ENCODE measurements at regions not wholly inside any gene's neighbourhood (a gene's known extent, or its start where the extent isn't known, plus 50 kb on each side); places are given as distances from the start of the nearest gene placed in this dataset.

DNA sequence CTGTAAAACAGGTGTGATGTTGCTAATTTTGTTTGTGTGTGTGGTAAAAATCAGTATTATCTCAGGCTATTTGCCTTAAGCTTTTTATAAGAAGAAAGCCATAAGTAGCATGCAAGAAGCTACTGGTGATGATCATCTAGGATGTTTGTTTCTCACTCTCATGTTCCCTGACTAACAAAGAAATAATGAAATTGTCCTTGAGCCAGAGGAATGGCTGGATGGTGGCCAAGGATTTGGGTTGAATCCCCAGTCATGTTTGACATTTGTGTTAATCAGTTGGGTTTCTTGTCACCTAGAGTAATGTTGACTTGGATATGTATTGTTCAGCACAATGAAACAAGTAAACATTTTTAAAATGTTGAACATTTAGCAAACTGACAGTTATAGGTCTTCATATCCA is 496.8 kb upstream of the ZEB2 start:
- ChIA-PET CTCF (no interaction called here), POLR2A (no interaction called here)
- Mint-ChIP-seq H3K27ac (no peak overlapping the region), H3K36me3 (ENCODE audit: low read depth) (no peaks in the 10 kb centered on the region), H3K27me3 (no peaks in the 10 kb centered on the region), H3K4me3 (no peak overlapping the region), H3K9me3 (no peaks in the 10 kb centered on the region), H3K4me1 (peaks cover under 1% of the 10 kb centered on the region)
- no peak for DNase-seq
- intact Hi-C loops (cut with micrococcal nuclease) = no loop called here
- no peak for ATAC-seq (ENCODE audit: low read depth)
- TF ChIP-seq, protein P1, sequence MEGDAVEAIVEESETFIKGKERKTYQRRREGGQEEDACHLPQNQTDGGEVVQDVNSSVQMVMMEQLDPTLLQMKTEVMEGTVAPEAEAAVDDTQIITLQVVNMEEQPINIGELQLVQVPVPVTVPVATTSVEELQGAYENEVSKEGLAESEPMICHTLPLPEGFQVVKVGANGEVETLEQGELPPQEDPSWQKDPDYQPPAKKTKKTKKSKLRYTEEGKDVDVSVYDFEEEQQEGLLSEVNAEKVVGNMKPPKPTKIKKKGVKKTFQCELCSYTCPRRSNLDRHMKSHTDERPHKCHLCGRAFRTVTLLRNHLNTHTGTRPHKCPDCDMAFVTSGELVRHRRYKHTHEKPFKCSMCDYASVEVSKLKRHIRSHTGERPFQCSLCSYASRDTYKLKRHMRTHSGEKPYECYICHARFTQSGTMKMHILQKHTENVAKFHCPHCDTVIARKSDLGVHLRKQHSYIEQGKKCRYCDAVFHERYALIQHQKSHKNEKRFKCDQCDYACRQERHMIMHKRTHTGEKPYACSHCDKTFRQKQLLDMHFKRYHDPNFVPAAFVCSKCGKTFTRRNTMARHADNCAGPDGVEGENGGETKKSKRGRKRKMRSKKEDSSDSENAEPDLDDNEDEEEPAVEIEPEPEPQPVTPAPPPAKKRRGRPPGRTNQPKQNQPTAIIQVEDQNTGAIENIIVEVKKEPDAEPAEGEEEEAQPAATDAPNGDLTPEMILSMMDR (IDR thresholded peaks at IDR 0.05) = no peak

DNA sequence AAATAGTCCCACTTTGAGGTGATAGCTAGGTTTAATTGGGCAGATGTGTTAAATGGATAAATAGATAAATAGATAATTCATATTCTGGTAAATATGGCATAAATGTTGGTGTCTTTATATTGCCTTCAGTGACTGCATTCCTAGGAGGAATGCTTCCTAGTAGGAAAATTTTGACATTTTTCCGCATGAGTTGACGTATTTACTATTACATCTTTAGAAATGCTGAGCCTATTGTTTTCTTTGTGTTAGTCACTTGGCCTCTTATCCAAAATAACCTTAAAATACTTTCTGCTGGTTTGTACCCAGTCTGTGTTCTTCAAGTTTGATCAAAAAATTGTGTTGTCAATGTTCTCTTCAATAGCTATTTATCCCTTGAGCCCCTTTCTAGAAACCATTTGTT is 495.6 kb upstream of the ZEB2 start:
- TF ChIP-seq, protein P1 (IDR thresholded peaks at IDR 0.05) = no peak
- no peaks in the 10 kb centered on the region for H3K27me3 Mint-ChIP-seq
- intact Hi-C loops (cut with micrococcal nuclease) = no loop called here
- ATAC-seq (ENCODE audit: low read depth) (no peak), DNase-seq (no peak)
- H3K9me3 Mint-ChIP-seq = no peaks in the 10 kb centered on the region
- no peaks in the 10 kb centered on the region for H3K36me3 Mint-ChIP-seq (ENCODE audit: low read depth)
- ChIA-PET CTCF (no interaction called here), POLR2A (interaction anchor here (0.7 kb wide), 1 partner anchor 401 kb away, joined by 5 read pairs; no protein-coding TSS in a partner anchor)
- no peaks in the 10 kb centered on the region for H3K4me1 Mint-ChIP-seq
- H3K27ac Mint-ChIP-seq = no peak overlapping the region
- H3K4me3 Mint-ChIP-seq = no peak overlapping the region

DNA sequence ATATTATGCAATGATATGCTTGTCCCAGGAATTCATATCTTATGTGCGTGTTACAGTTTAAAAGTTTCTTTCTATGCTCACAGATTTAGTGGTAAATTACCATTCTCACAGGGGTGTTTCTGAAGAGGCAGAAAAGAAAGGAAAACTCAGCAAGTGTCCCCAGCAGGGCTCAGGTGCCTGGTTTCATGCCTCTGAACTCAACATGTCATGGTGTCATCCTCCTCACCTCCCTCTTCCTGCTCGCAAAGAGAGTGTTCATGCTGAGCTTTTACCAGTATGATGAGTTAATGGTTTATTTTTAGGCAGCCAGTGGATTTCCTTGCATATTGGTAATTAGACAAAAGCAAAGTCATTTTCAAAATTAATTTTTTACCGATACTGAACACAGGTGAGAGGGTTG is 492.9 kb upstream of the ZEB2 start:
- intact Hi-C loops (cut with micrococcal nuclease) = no loop called here
- Mint-ChIP-seq H3K27me3 (no peaks in the 10 kb centered on the region), H3K4me1 (no peaks in the 10 kb centered on the region), H3K9me3 (no peaks in the 10 kb centered on the region), H3K36me3 (ENCODE audit: low read depth) (no peaks in the 10 kb centered on the region), H3K27ac (no peak overlapping the region), H3K4me3 (no peak overlapping the region)
- DNase-seq = no peak
- TF ChIP-seq, protein P1 (IDR thresholded peaks at IDR 0.05) = no peak
- ATAC-seq (ENCODE audit: low read depth) = no peak
- POLR2A ChIA-PET = no interaction called here
- CTCF ChIA-PET = no interaction called here

DNA sequence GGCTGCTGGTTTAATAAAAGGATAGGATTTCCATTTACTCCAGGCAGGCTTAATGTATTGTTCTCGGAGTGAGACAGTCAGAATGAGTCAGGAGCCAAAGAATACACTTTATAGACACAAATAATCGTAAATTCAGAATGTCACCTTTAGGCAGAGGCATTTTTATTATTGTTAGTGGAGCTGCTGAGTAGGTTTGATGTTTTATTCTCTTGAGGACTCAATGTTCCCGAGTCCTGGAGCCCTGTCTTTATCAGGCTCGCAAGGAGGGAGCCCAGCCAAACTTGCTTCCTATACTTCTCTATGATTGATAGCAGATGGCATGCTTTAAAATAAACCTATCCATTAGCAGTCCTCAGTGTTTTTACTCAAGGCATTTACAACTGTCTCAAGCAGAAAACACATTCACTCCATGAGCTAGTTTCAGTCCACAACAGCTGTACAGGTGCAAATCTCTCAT is 492.3 kb upstream of the ZEB2 start:
- Mint-ChIP-seq H3K36me3 (ENCODE audit: low read depth) (no peaks in the 10 kb centered on the region), H3K9me3 (no peaks in the 10 kb centered on the region), H3K4me3 (no peak overlapping the region), H3K27ac (no peak overlapping the region), H3K4me1 (no peaks in the 10 kb centered on the region), H3K27me3 (no peaks in the 10 kb centered on the region)
- ChIA-PET CTCF (no interaction called here), POLR2A (no interaction called here)
- TF ChIP-seq, protein P1 (IDR thresholded peaks at IDR 0.05) = no peak
- ATAC-seq (ENCODE audit: low read depth) (no peak), DNase-seq (no peak)
- intact Hi-C loops (cut with micrococcal nuclease) = no loop called here

DNA sequence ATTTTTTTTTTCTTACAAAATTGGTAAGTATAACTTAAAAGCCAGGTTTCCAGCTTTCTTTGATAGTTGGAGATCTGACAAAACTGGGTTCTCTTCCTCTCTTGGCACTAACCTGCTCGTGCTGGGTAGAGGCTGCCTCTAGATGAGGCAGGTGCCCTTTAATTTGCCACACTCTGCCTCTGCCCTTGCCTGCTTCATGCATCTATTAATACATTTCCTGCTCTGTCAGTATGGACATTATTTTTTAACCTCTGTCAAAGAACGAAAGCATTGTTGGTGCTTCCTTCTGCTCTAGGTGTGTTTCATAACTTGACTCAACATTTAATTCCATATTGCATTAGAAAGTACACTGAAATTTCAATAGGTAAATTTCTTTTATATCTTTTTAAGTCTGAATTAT is 490.7 kb upstream of the ZEB2 start:
- Mint-ChIP-seq H3K36me3 (ENCODE audit: low read depth) (no peaks in the 10 kb centered on the region), H3K4me1 (no peaks in the 10 kb centered on the region), H3K9me3 (no peaks in the 10 kb centered on the region), H3K4me3 (no peak overlapping the region), H3K27me3 (no peaks in the 10 kb centered on the region), H3K27ac (no peak overlapping the region)
- ChIA-PET POLR2A (no interaction called here), CTCF (interaction anchor here (0.8 kb wide), 1 partner anchor 86 kb away, joined by 3 read pairs; no protein-coding TSS in a partner anchor)
- intact Hi-C loops (cut with micrococcal nuclease) = no loop called here
- ATAC-seq (ENCODE audit: low read depth) (no peak), DNase-seq (no peak)
- TF ChIP-seq, protein P1 (IDR thresholded peaks at IDR 0.05) = no peak
